ENCODE measurements at regions not wholly inside any gene's neighbourhood (a gene's known extent, or its start where the extent isn't known, plus 50 kb on each side); places are given as distances from the start of the nearest gene placed in this dataset.

GRCh38 chr11:38543311-38543710 is 1945.3 kb upstream of the RAG2 start:
- ChIA-PET CTCF (no interaction called here), POLR2A (no interaction called here), RAD21 (ENCODE audit: low non-redundant PET in 1 of 2, low total read pairs in 2 of 2, uncharacterized antibody in 2 of 2, unreplicated experiment in 2 of 2) (no interaction called here)
- Histone ChIP-seq H4K20me1 (ENCODE audit: insufficient read depth) (no peaks in the 10 kb centered on the region), H3K9ac (ENCODE audit: low read length) (no peak overlapping the region), H3K4me1 (ENCODE audit: control insufficient read depth in 1 of 2, insufficient read depth in 2 of 2, low read length in 2 of 2) (no peaks in the 10 kb centered on the region), H3K9me2 (ENCODE audit: insufficient read depth) (no peaks in the 10 kb centered on the region), H2AFZ (ENCODE audit: low read depth, low read length, poor library complexity, severe bottlenecking) (no peak overlapping the region), H3K9me3 (ENCODE audit: control insufficient read depth in 1 of 2, insufficient read depth in 1 of 2, low read depth in 1 of 2, low read length in 2 of 2) (peaks cover 6 to 14% of the 10 kb centered on the region in 2 experiments; a peak in 3 of 4 replicates), H3K4me3 (replicated peaks in 1 of 2; ENCODE audit: low read depth in 1 of 2, low read length in 2 of 2) (no peak overlapping the region), H3K27me3 (ENCODE audit: insufficient read depth, low read length) (no peaks in the 10 kb centered on the region), H3K36me3 (ENCODE audit: control insufficient read depth in 1 of 2, insufficient read depth in 2 of 2, low read length in 2 of 2) (no peaks in the 10 kb centered on the region), H3K79me2 (ENCODE audit: insufficient read depth, low read length) (no peaks in the 10 kb centered on the region), H3K4me2 (ENCODE audit: low read length) (no peak overlapping the region), H3K27ac (ENCODE audit: low read depth, low read length) (no peak overlapping the region)
- BruUV-seq (replicated peaks), result no TSS peak
- intact Hi-C loops (cut with micrococcal nuclease), result no loop called here
- DNase-seq (ENCODE audit: low read depth, low spot score) (no peak), ATAC-seq (no peak)
- no peak for TF ChIP-seq YY1 (IDR thresholded peaks at IDR 0.05; ENCODE audit: extremely low read depth, insufficient replicate concordance, low read depth, low read length)
- TF ChIP-seq EZH2phosphoT487 (IDR thresholded peaks at IDR 0.05; ENCODE audit: borderline replicate concordance), result no peak
- no peak for TF ChIP-seq CBX3 (IDR thresholded peaks at IDR 0.05; ENCODE audit: low read depth)
- TF ChIP-seq SP1 (IDR thresholded peaks at IDR 0.05; ENCODE audit: low read depth), result no peak

GRCh38 chr11:38538866-38539680 is 1941.0 kb upstream of the RAG2 start:
- H3K79me2 ChIP-seq (ENCODE audit: insufficient read depth, low read length), result no peaks in the 10 kb centered on the region
- H3K4me2 ChIP-seq (ENCODE audit: low read length), result no peak overlapping the region
- BruUV-seq (replicated peaks), result no TSS peak
- no peak overlapping the region for H3K9ac ChIP-seq (ENCODE audit: low read length)
- no peaks in the 10 kb centered on the region for H4K20me1 ChIP-seq (ENCODE audit: insufficient read depth)
- intact Hi-C loops (cut with micrococcal nuclease), result no loop called here
- H3K9me3 ChIP-seq (ENCODE audit: control insufficient read depth in 1 of 2, insufficient read depth in 1 of 2, low read depth in 1 of 2, low read length in 2 of 2), result peaks cover 3 to 9% of the 10 kb centered on the region in 2 experiments; a peak in 3 of 4 replicates
- H3K36me3 ChIP-seq (ENCODE audit: control insufficient read depth in 1 of 2, insufficient read depth in 2 of 2, low read length in 2 of 2), result no peaks in the 10 kb centered on the region
- DNase-seq (ENCODE audit: low read depth, low spot score) (no peak), ATAC-seq (no peak)
- H3K4me3 ChIP-seq (replicated peaks in 1 of 2; ENCODE audit: low read depth in 1 of 2, low read length in 2 of 2), result no peak overlapping the region
- POLR2A ChIA-PET, result no interaction called here
- no peaks in the 10 kb centered on the region for H3K27me3 ChIP-seq (ENCODE audit: insufficient read depth, low read length)
- TF ChIP-seq SP1 (IDR thresholded peaks at IDR 0.05; ENCODE audit: low read depth), result no peak
- TF ChIP-seq SRF (IDR thresholded peaks at IDR 0.05; ENCODE audit: low read depth), result no peak
- no peak for TF ChIP-seq ELF1 (IDR thresholded peaks at IDR 0.05; ENCODE audit: borderline replicate concordance, low read depth)
- no peak for TF ChIP-seq POLR2A (IDR thresholded peaks at IDR 0.05; ENCODE audit: borderline replicate concordance, extremely low read depth, insufficient read depth, insufficient read length)
- no peak for TF ChIP-seq ATF3 (IDR thresholded peaks at IDR 0.05)
- TF ChIP-seq EZH2phosphoT487 (IDR thresholded peaks at IDR 0.05; ENCODE audit: borderline replicate concordance), result no peak
- TF ChIP-seq SIN3A (IDR thresholded peaks at IDR 0.05; ENCODE audit: low read depth), result no peak
- TF ChIP-seq ZFX (IDR thresholded peaks at IDR 0.05), result no peak
- TF ChIP-seq EGR1 (IDR thresholded peaks at IDR 0.05; ENCODE audit: low read depth), result no peak
- no peak for TF ChIP-seq TCF7L2 (IDR thresholded peaks at IDR 0.05; ENCODE audit: borderline replicate concordance, extremely low read depth, insufficient read depth, insufficient read length)
- no peak for TF ChIP-seq REST (IDR thresholded peaks at IDR 0.05; ENCODE audit: low read depth)
- no peak for TF ChIP-seq CBX3 (IDR thresholded peaks at IDR 0.05; ENCODE audit: low read depth)
- H2AFZ ChIP-seq (ENCODE audit: low read depth, low read length, poor library complexity, severe bottlenecking), result no peak overlapping the region
- CTCF ChIA-PET, result no interaction called here
- H3K27ac ChIP-seq (ENCODE audit: low read depth, low read length), result no peak overlapping the region
- H3K9me2 ChIP-seq (ENCODE audit: insufficient read depth), result no peaks in the 10 kb centered on the region
- RAD21 ChIA-PET (ENCODE audit: low non-redundant PET in 1 of 2, low total read pairs in 2 of 2, uncharacterized antibody in 2 of 2, unreplicated experiment in 2 of 2), result no interaction called here
- H3K4me1 ChIP-seq (ENCODE audit: control insufficient read depth in 1 of 2, insufficient read depth in 2 of 2, low read length in 2 of 2), result no peaks in the 10 kb centered on the region
